Panc1 (cell line): ENCODE measurements at regions not wholly inside any gene's neighbourhood (a gene's known extent, or its start where the extent isn't known, plus 50 kb on each side); places are given as distances from the start of the nearest gene placed in this dataset.

Experiments
- ATAC-seq: fragments of 200-7000 bp; cut with Tn5 transposase; 2 replicates; pipeline ENCODE4 v1.9.1; 2020; ENCODE audit warnings: mild to moderate bottlenecking, moderate library complexity
- BruUV-seq: library from RNA; stranded (reverse); fragments of 400-500 nt; replicated peaks from 2 replicates; lab custom pipeline; 2021; lab: Mats Ljungman, UMichigan
- CTCF ChIA-PET: fragments of 300-600 bp; sonication (Branson Sonifier 250); formaldehyde crosslinking; loops from one replicate; lab custom pipeline; 2022; ENCODE audit warnings: antibody characterized with exemption; lab: Charles Lee
- POLR2A ChIA-PET: fragments of 300-600 bp; sonication (Branson Sonifier 250); formaldehyde crosslinking; loops from one replicate; lab custom pipeline; 2022; ENCODE audit warnings: antibody characterized with exemption; lab: Charles Lee
- DNase-seq: peaks from one replicate; pipeline ENCODE4 v3.0.0-alpha.2; 2010; ENCODE audit warnings: low read depth, low spot score
- H3K27ac ChIP-seq: 2 replicates; pipeline ENCODE4 v1.5.1; 2011; ENCODE audit warnings: mild to moderate bottlenecking, low read length, inconsistent platforms
- H3K27me3 ChIP-seq: fragments of 200-500 bp; sonication (Bioruptor generic); 2 replicates; pipeline ENCODE4 v1.6.0; 2014; ENCODE audit warnings: low read length, inconsistent platforms; ENCODE audit not compliant: control insufficient read depth, insufficient read depth
- H3K36me3 ChIP-seq: fragments of 200-500 bp; sonication (Bioruptor generic); 2 replicates; pipeline ENCODE4 v1.5.1; 2014; ENCODE audit warnings: inconsistent platforms, mild to moderate bottlenecking, low read length, moderate library complexity; ENCODE audit not compliant: control insufficient read depth, insufficient read depth
- H3K4me1 ChIP-seq: 2 replicates; pipeline ENCODE4 v1.5.1; 2011; ENCODE audit warnings: inconsistent platforms, mild to moderate bottlenecking, low read length, moderate library complexity; ENCODE audit not compliant: control insufficient read depth, insufficient read depth
- H3K4me3 ChIP-seq, 2 experiments: 2 replicates each; pipeline ENCODE4 v1.5.1; 2011 to 2012; ENCODE audit warnings: low read depth in 2 of 2, low read length in 2 of 2, mild to moderate bottlenecking in 2 of 2, inconsistent platforms in 1 of 2, moderate library complexity in 1 of 2
- H3K9me3 ChIP-seq: fragments of 200-500 bp; sonication (Bioruptor generic); 2 replicates; pipeline ENCODE4 v1.5.1; 2014; ENCODE audit warnings: low read depth, mild to moderate bottlenecking, inconsistent platforms, low read length, moderate library complexity; ENCODE audit not compliant: control insufficient read depth, insufficient read depth
- CTCF ChIP-seq: fragments of 450-650 bp; IDR thresholded peaks from 2 replicates; pipeline ENCODE4 v1.5.1; 2017; ENCODE audit warnings: mild to moderate bottlenecking
- POLR2AphosphoS5 ChIP-seq: IDR thresholded peaks from 2 replicates; pipeline ENCODE4 v1.6.1; 2012; ENCODE audit warnings: mild to moderate bottlenecking, low read depth, low read length, moderate library complexity
- REST ChIP-seq, 2 experiments: IDR thresholded peaks; 2 replicates each; pipeline ENCODE4 v1.6.1; 2011 to 2012; ENCODE audit warnings: low read depth in 2 of 2, control low read depth in 1 of 2, low read length in 1 of 2, mild to moderate bottlenecking in 1 of 2, moderate library complexity in 1 of 2; ENCODE audit not compliant: insufficient read depth in 1 of 2
- SIN3A ChIP-seq: IDR thresholded peaks from 2 replicates; pipeline ENCODE4 v1.6.1; 2012; ENCODE audit warnings: low read depth, mild to moderate bottlenecking, low read length, moderate library complexity, borderline replicate concordance; ENCODE audit not compliant: insufficient read depth
- TCF7L2 ChIP-seq: IDR thresholded peaks from 2 replicates; pipeline ENCODE4 v1.6.1; 2011; ENCODE audit warnings: mild to moderate bottlenecking, low read depth, low read length, inconsistent platforms
- in situ Hi-C: cut with HindIII; loops from 2 replicates; pipeline ENCODE4 v1.10.0; 2016; ENCODE audit warnings: low sequenced_read_pairs, low pct_unique_long_range_greater_than_20kb
- intact Hi-C: fragments of 100-400 bp; cut with micrococcal nuclease; formaldehyde crosslinking; loops from one replicate; pipeline ENCODE4 v1.10.0; 2022; ENCODE audit not compliant: unreplicated experiment

GRCh38 chr13:110773480-110773879, 60.0 kb downstream of the ING1 start:
- POLR2A ChIA-PET = no interaction called here

GRCh38 chr13:110774051-110774450, 60.6 kb downstream of the ING1 start:
- Histone ChIP-seq H3K4me3 (no peak overlapping the region), H3K36me3 (no peaks in the 10 kb centered on the region), H3K27ac (no peak overlapping the region), H3K4me1 (no peaks in the 10 kb centered on the region), H3K27me3 (no peaks in the 10 kb centered on the region), H3K9me3 (no peaks in the 10 kb centered on the region)
- in situ Hi-C loops = no loop called here
- TF ChIP-seq REST (IDR thresholded peaks at IDR 0.05; ENCODE audit: insufficient read depth in 1 of 2, low read depth in 2 of 2, low read length in 1 of 2) (no peak), POLR2AphosphoS5 (no peak), CTCF (no peak), TCF7L2 (no peak)
- intact Hi-C loops = no loop called here
- no peak for DNase-seq
- ChIA-PET POLR2A (no interaction called here), CTCF (no interaction called here)
- no TSS peak for BruUV-seq
- no peak for ATAC-seq

More at GRCh38 chr13:110773480-110773879, 60.0 kb downstream of the ING1 start:
- intact Hi-C loops = no loop called here
- H3K9me3 ChIP-seq = no peaks in the 10 kb centered on the region
- H3K36me3 ChIP-seq = no peaks in the 10 kb centered on the region
- no peaks in the 10 kb centered on the region for H3K27me3 ChIP-seq
- BruUV-seq = no TSS peak
- ATAC-seq (no peak), DNase-seq (no peak)
- no peaks in the 10 kb centered on the region for H3K4me1 ChIP-seq
- TF ChIP-seq CTCF (no peak), SIN3A (no peak), REST (IDR thresholded peaks at IDR 0.05; ENCODE audit: insufficient read depth in 1 of 2, low read depth in 2 of 2, low read length in 1 of 2) (no peak), TCF7L2 (no peak)
- in situ Hi-C loops = no loop called here
- H3K4me3 ChIP-seq = no peak overlapping the region
- no peak overlapping the region for H3K27ac ChIP-seq
- CTCF ChIA-PET = no interaction called here
